ENCODE measurements at regions not wholly inside any gene's neighbourhood (a gene's known extent, or its start where the extent isn't known, plus 50 kb on each side); places are given as distances from the start of the nearest gene placed in this dataset.

DNA sequence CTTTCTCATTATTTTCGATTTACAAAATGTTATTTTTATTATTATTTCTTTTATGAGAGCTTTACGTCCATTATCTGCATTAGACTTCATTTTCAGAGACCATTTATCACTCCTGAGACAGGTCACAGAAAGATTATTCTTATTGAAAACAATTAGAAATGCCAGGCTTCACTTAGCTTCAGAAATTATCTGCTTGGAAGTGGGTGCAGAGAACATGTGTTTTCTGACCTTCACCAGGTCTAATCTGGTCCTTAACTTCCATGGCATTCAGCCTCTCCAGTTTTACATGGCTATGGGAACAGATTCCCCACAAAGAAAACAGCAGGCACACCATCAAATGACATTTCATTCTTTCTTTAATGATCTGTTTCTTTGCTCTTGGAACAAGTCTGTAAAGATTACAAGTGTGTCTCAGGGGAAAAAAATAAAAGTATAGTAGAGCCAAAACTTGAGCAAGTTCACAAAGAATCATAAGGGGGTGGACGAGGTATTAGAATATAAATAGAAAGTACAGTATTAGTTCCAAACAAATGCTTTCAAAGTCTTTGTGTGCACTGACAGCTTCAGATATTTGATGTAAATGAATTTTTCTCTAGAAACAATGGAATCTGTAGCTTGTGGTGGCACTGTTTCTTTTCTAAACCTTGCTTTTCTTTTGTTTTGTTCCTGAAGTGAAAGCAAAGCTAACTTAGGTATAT lies 294.2 kb upstream of the MEIS2 start:
- CTCF ChIA-PET, result interaction anchor here (0.6 to 5.3 kb wide), 9 partner anchors 23 to 1884 kb away, joined by 3 to 26 read pairs (median 3); no protein-coding TSS in a partner anchor
- Histone ChIP-seq H3K4me3 (ENCODE audit: low read depth in 2 of 2, low read length in 1 of 2) (no peak overlapping the region), H3F3A (replicated peaks; ENCODE audit: insufficient read depth) (no peaks in the 10 kb centered on the region), H3K36me3 (replicated peaks in 1 of 2; ENCODE audit: control insufficient read depth in 1 of 2, insufficient read depth in 2 of 2, low read length in 1 of 2) (no peaks in the 10 kb centered on the region), H3K9ac (no peak overlapping the region), H3K79me2 (ENCODE audit: insufficient read depth) (no peaks in the 10 kb centered on the region), H3K4me1 (ENCODE audit: control insufficient read depth in 1 of 2, insufficient read depth in 2 of 2, low read depth in 1 of 2, low read length in 1 of 2) (peaks cover 0 to 43% of the 10 kb centered on the region in 2 experiments; a peak in 2 of 4 replicates), H3K9me3 (no peaks in the 10 kb centered on the region), H4K20me1 (ENCODE audit: insufficient read depth) (no peaks in the 10 kb centered on the region), H3K27ac (ENCODE audit: low read depth in 2 of 2, low read length in 1 of 2) (peak overlapping the region; percentile 7 to 100; a peak in 3 of 4 replicates), H2AFZ (ENCODE audit: low read depth) (no peak overlapping the region), H3K4me2 (no peak overlapping the region), H3K27me3 (ENCODE audit: insufficient read depth) (no peaks in the 10 kb centered on the region), H3K9me2 (no peaks in the 10 kb centered on the region)
- POLR2A ChIA-PET, result interaction anchor here (1.2 kb wide), 1 partner anchor 297 kb away, joined by 3 read pairs; no protein-coding TSS in a partner anchor
- 18% methylated on average over 3 of the region's 3 CpGs for WGBS (ENCODE audit: low lambda C conversion rate)
- DNase-seq, result peak; percentile 19
- TF ChIP-seq FOXM1 (IDR thresholded peaks at IDR 0.05; ENCODE audit: low read depth), result no peak
- TF ChIP-seq, protein P1, sequence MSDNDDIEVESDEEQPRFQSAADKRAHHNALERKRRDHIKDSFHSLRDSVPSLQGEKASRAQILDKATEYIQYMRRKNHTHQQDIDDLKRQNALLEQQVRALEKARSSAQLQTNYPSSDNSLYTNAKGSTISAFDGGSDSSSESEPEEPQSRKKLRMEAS (IDR thresholded peaks at IDR 0.05; ENCODE audit: low read depth), result no peak
- TF ChIP-seq CHD2 (IDR thresholded peaks at IDR 0.05; ENCODE audit: low read length, partially characterized antibody), result peak; percentile 58
- TF ChIP-seq SIN3A (IDR thresholded peaks at IDR 0.05; ENCODE audit: borderline replicate concordance, low read depth, low read length), result no peak
- no peak for TF ChIP-seq NFIC (IDR thresholded peaks at IDR 0.05; ENCODE audit: borderline replicate concordance)
- peak; percentile 46 for TF ChIP-seq RAD21 (IDR thresholded peaks at IDR 0.05; ENCODE audit: low read length)
- TF ChIP-seq JUND (IDR thresholded peaks at IDR 0.05), result no peak
- TF ChIP-seq CTCF (IDR thresholded peaks at IDR 0.05), result no peak
- TF ChIP-seq YY1 (IDR thresholded peaks at IDR 0.05; ENCODE audit: low read depth), result no peak
- TF ChIP-seq MEF2A (IDR thresholded peaks at IDR 0.05; ENCODE audit: borderline replicate concordance, low read depth), result no peak
- TF ChIP-seq, protein P2, sequence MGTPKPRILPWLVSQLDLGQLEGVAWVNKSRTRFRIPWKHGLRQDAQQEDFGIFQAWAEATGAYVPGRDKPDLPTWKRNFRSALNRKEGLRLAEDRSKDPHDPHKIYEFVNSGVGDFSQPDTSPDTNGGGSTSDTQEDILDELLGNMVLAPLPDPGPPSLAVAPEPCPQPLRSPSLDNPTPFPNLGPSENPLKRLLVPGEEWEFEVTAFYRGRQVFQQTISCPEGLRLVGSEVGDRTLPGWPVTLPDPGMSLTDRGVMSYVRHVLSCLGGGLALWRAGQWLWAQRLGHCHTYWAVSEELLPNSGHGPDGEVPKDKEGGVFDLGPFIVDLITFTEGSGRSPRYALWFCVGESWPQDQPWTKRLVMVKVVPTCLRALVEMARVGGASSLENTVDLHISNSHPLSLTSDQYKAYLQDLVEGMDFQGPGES (IDR thresholded peaks at IDR 0.05; ENCODE audit: low read depth, low read length), result no peak
- no peak for TF ChIP-seq NRF1 (IDR thresholded peaks at IDR 0.05; ENCODE audit: low read depth, low read length)
- no peak for TF ChIP-seq FOSL2 (IDR thresholded peaks at IDR 0.05; ENCODE audit: borderline replicate concordance, low read depth)
- TF ChIP-seq PBX3 (IDR thresholded peaks at IDR 0.05), result no peak
- no peak for TF ChIP-seq POLR2AphosphoS5 (IDR thresholded peaks at IDR 0.05; ENCODE audit: low read depth, low read length)
- no peak for TF ChIP-seq SMC3 (IDR thresholded peaks at IDR 0.05; ENCODE audit: low read depth, low read length)
- no peak for TF ChIP-seq ZBTB33 (IDR thresholded peaks at IDR 0.05; ENCODE audit: borderline replicate concordance, low read depth)
- TF ChIP-seq TCF12 (IDR thresholded peaks at IDR 0.05), result peak; percentile 47
- no peak for TF ChIP-seq TAF1 (IDR thresholded peaks at IDR 0.05; ENCODE audit: borderline replicate concordance, low read depth, low read length)
- no peak for TF ChIP-seq RFX5 (IDR thresholded peaks at IDR 0.05; ENCODE audit: low read length)
- TF ChIP-seq, protein P3, sequence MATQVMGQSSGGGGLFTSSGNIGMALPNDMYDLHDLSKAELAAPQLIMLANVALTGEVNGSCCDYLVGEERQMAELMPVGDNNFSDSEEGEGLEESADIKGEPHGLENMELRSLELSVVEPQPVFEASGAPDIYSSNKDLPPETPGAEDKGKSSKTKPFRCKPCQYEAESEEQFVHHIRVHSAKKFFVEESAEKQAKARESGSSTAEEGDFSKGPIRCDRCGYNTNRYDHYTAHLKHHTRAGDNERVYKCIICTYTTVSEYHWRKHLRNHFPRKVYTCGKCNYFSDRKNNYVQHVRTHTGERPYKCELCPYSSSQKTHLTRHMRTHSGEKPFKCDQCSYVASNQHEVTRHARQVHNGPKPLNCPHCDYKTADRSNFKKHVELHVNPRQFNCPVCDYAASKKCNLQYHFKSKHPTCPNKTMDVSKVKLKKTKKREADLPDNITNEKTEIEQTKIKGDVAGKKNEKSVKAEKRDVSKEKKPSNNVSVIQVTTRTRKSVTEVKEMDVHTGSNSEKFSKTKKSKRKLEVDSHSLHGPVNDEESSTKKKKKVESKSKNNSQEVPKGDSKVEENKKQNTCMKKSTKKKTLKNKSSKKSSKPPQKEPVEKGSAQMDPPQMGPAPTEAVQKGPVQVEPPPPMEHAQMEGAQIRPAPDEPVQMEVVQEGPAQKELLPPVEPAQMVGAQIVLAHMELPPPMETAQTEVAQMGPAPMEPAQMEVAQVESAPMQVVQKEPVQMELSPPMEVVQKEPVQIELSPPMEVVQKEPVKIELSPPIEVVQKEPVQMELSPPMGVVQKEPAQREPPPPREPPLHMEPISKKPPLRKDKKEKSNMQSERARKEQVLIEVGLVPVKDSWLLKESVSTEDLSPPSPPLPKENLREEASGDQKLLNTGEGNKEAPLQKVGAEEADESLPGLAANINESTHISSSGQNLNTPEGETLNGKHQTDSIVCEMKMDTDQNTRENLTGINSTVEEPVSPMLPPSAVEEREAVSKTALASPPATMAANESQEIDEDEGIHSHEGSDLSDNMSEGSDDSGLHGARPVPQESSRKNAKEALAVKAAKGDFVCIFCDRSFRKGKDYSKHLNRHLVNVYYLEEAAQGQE (IDR thresholded peaks at IDR 0.05; ENCODE audit: low read depth, low read length), result no peak
- peak; percentile 72 for TF ChIP-seq RCOR1 (IDR thresholded peaks at IDR 0.05; ENCODE audit: low read length)
- TF ChIP-seq RXRA (IDR thresholded peaks at IDR 0.05; ENCODE audit: borderline replicate concordance, low read depth), result no peak
- TF ChIP-seq GABPA (IDR thresholded peaks at IDR 0.05; ENCODE audit: low read depth), result no peak
- no peak for TF ChIP-seq GATA2 (CRISPR knock-in tag; IDR thresholded peaks at IDR 0.05)

Measured in SK-N-SH (cell line).